ENCODE measurements at regions not wholly inside any gene's neighbourhood (a gene's known extent, or its start where the extent isn't known, plus 50 kb on each side); places are given as distances from the start of the nearest gene placed in this dataset.

DNA sequence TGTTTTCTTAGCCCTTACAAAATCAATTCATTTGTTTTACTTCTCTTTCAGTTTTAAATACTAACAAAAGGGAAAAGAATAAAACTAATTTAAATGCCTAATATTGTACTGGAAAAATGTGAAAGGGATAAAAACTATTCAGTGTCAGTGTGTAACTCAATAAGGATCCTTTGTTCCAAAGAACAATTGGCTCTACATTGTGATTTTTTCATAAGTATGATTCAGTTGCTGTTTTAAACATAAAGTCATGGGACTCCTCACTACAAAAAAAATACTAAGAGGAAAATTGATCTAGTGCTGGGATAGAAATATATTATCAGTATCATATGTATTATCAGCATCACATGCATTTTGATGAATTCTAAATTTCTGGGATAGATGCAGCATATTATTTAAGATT is 199.4 kb upstream of the TRAM1L1 start:
- TF ChIP-seq, protein P1, sequence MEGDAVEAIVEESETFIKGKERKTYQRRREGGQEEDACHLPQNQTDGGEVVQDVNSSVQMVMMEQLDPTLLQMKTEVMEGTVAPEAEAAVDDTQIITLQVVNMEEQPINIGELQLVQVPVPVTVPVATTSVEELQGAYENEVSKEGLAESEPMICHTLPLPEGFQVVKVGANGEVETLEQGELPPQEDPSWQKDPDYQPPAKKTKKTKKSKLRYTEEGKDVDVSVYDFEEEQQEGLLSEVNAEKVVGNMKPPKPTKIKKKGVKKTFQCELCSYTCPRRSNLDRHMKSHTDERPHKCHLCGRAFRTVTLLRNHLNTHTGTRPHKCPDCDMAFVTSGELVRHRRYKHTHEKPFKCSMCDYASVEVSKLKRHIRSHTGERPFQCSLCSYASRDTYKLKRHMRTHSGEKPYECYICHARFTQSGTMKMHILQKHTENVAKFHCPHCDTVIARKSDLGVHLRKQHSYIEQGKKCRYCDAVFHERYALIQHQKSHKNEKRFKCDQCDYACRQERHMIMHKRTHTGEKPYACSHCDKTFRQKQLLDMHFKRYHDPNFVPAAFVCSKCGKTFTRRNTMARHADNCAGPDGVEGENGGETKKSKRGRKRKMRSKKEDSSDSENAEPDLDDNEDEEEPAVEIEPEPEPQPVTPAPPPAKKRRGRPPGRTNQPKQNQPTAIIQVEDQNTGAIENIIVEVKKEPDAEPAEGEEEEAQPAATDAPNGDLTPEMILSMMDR (IDR thresholded peaks at IDR 0.05), result no peak
- TF ChIP-seq POLR2A (IDR thresholded peaks at IDR 0.05), result no peak

Measured in lower leg skin (tissue), 3 donors.